ENCODE measurements at regions not wholly inside any gene's neighbourhood (a gene's known extent, or its start where the extent isn't known, plus 50 kb on each side); places are given as distances from the start of the nearest gene placed in this dataset.
"Not testable (repeated sequence)": the region's sequence is repeated elsewhere in the genome, so short reads cannot be mapped to it uniquely, and the experiment has no call there.

GRCh38 chr4:133585323-133585722 is 436.2 kb downstream of the PCDH10 start:
- DNase-seq = no peak

- no peak for DNase-seq
Observed at GRCh38 chr4:133584714-133585113, 435.6 kb downstream of the PCDH10 start.

GRCh38 chr4:133581996-133582619 is 433.0 kb downstream of the PCDH10 start:
- DNase-seq = no peak

GRCh38 chr4:133574248-133574647 is 425.2 kb downstream of the PCDH10 start:
- no peak for DNase-seq

GRCh38 chr4:133565379-133565778 is 416.3 kb downstream of the PCDH10 start:
- no peak for DNase-seq

GRCh38 chr4:133559987-133560386 is 410.9 kb downstream of the PCDH10 start:
- no peak for DNase-seq

GRCh38 chr4:133555671-133556070 is 406.6 kb downstream of the PCDH10 start:
- DNase-seq = no peak

GRCh38 chr4:133550436-133550835 is 401.3 kb downstream of the PCDH10 start:
- DNase-seq = no peak

- no peak for DNase-seq
Observed at GRCh38 chr4:133544097-133544496, 395.0 kb downstream of the PCDH10 start.

- DNase-seq = no peak
Observed at GRCh38 chr4:133537780-133538281, 388.7 kb downstream of the PCDH10 start.

- DNase-seq = not testable (repeated sequence)
Observed at GRCh38 chr4:133534224-133534623, 385.1 kb downstream of the PCDH10 start.

- no peak for DNase-seq
Observed at GRCh38 chr4:133524369-133524768, 375.3 kb downstream of the PCDH10 start.

- no peak for DNase-seq
Observed at GRCh38 chr4:133513901-133514300, 364.8 kb downstream of the PCDH10 start.

GRCh38 chr4:133498149-133498548 is 349.1 kb downstream of the PCDH10 start:
- DNase-seq = no peak

GRCh38 chr4:133493776-133494175 is 344.7 kb downstream of the PCDH10 start:
- no peak for DNase-seq

GRCh38 chr4:133493241-133493640 is 344.1 kb downstream of the PCDH10 start:
- DNase-seq = no peak

GRCh38 chr4:133484287-133484686 is 335.2 kb downstream of the PCDH10 start:
- no peak for DNase-seq

- DNase-seq = no peak
Observed at GRCh38 chr4:133483600-133484246, 334.6 kb downstream of the PCDH10 start.

GRCh38 chr4:133476063-133476462 is 327.0 kb downstream of the PCDH10 start:
- no peak for DNase-seq

- no peak for DNase-seq
Observed at GRCh38 chr4:133474501-133474900, 325.4 kb downstream of the PCDH10 start.

GRCh38 chr4:133472244-133472643 is 323.1 kb downstream of the PCDH10 start:
- DNase-seq = no peak

- no peak for DNase-seq
Observed at GRCh38 chr4:133467290-133467947, 318.3 kb downstream of the PCDH10 start.

GRCh38 chr4:133465022-133465421 is 315.9 kb downstream of the PCDH10 start:
- DNase-seq = no peak

GRCh38 chr4:133464311-133464710 is 315.2 kb downstream of the PCDH10 start:
- DNase-seq = no peak
